H9 (cell line): ENCODE measurements at regions not wholly inside any gene's neighbourhood (a gene's known extent, or its start where the extent isn't known, plus 50 kb on each side); places are given as distances from the start of the nearest gene placed in this dataset.

Experiments
- DNase-seq: peaks from one replicate; pipeline ENCODE4 v3.0.0-alpha.2; 2017
- H2AFZ ChIP-seq: one replicate; pipeline ENCODE4 v1.6.1; 2013; ENCODE audit warnings: mild to moderate bottlenecking, low read length, control low read depth, moderate library complexity
- H2AK5ac ChIP-seq: 2 replicates; pipeline ENCODE4 v1.6.1; 2013; ENCODE audit warnings: low read length, control low read depth, mixed read lengths; ENCODE audit not compliant: insufficient read length
- H2BK120ac ChIP-seq: one replicate; pipeline ENCODE4 v1.6.1; 2013; ENCODE audit warnings: low read depth, mild to moderate bottlenecking, low read length, control low read depth, inconsistent platforms; ENCODE audit not compliant: poor library complexity, severe bottlenecking
- H2BK12ac ChIP-seq: 2 replicates; pipeline ENCODE4 v1.6.1; 2013; ENCODE audit warnings: low read length, control low read depth, mixed read lengths, low read depth; ENCODE audit not compliant: insufficient read length
- H2BK15ac ChIP-seq: 2 replicates; pipeline ENCODE4 v1.6.1; 2013; ENCODE audit warnings: low read depth, low read length, control low read depth
- H2BK20ac ChIP-seq: one replicate; pipeline ENCODE4 v1.6.1; 2013; ENCODE audit warnings: low read depth, mild to moderate bottlenecking, low read length, control low read depth, inconsistent platforms; ENCODE audit not compliant: poor library complexity, severe bottlenecking
- H2BK5ac ChIP-seq: 2 replicates; pipeline ENCODE4 v1.6.1; 2013; ENCODE audit warnings: low read length, control low read depth, mixed read lengths; ENCODE audit not compliant: insufficient read length
- H3K14ac ChIP-seq: 2 replicates; pipeline ENCODE4 v1.6.1; 2013; ENCODE audit warnings: low read length, control low read depth; ENCODE audit not compliant: insufficient read depth
- H3K18ac ChIP-seq: 2 replicates; pipeline ENCODE4 v1.6.1; 2013; ENCODE audit warnings: low read depth, mild to moderate bottlenecking, mixed read lengths, low read length, control low read depth; ENCODE audit not compliant: insufficient read length
- H3K23ac ChIP-seq: 2 replicates; pipeline ENCODE4 v1.6.1; 2013; ENCODE audit warnings: low read length, control low read depth, mixed read lengths, low read depth; ENCODE audit not compliant: insufficient read length
- H3K23me2 ChIP-seq: 2 replicates; pipeline ENCODE4 v1.6.1; 2013; ENCODE audit warnings: low read depth, mild to moderate bottlenecking, mixed read lengths, low read length, control low read depth; ENCODE audit not compliant: insufficient read length, poor library complexity, severe bottlenecking
- H3K27ac ChIP-seq: 2 replicates; pipeline ENCODE4 v1.5.1; 2013; ENCODE audit warnings: low read length, control low read depth, mixed read lengths, low read depth; ENCODE audit not compliant: insufficient read length
- H3K27me3 ChIP-seq: 2 replicates; pipeline ENCODE4 v1.6.1; 2013; ENCODE audit warnings: low read length, control low read depth, inconsistent platforms; ENCODE audit not compliant: insufficient read depth
- H3K4ac ChIP-seq: 2 replicates; pipeline ENCODE4 v1.6.1; 2013; ENCODE audit warnings: low read depth, mild to moderate bottlenecking, control low read depth, inconsistent platforms, low read length, moderate library complexity
- H3K4me1 ChIP-seq: 2 replicates; pipeline ENCODE4 v1.6.1; 2013; ENCODE audit warnings: low read length, control low read depth, inconsistent platforms; ENCODE audit not compliant: insufficient read depth
- H3K4me2 ChIP-seq: 2 replicates; pipeline ENCODE4 v1.6.1; 2013; ENCODE audit warnings: low read length, control low read depth, mixed read lengths; ENCODE audit not compliant: insufficient read length, insufficient read depth
- H3K56ac ChIP-seq: 2 replicates; pipeline ENCODE4 v1.6.1; 2013; ENCODE audit warnings: low read depth, mild to moderate bottlenecking, mixed read lengths, low read length, control low read depth; ENCODE audit not compliant: insufficient read length
- H3K79me1 ChIP-seq: 2 replicates; pipeline ENCODE4 v1.6.1; 2013; ENCODE audit warnings: low read depth, mild to moderate bottlenecking, moderate library complexity, low read length, control low read depth, inconsistent platforms; ENCODE audit not compliant: insufficient read depth, poor library complexity, severe bottlenecking
- H3K79me2 ChIP-seq: 2 replicates; pipeline ENCODE4 v1.6.1; 2013; ENCODE audit warnings: low read length, control low read depth, inconsistent platforms; ENCODE audit not compliant: insufficient read depth
- H3K9ac ChIP-seq: 2 replicates; pipeline ENCODE4 v1.6.1; 2013; ENCODE audit warnings: low read length, control low read depth, mixed read lengths; ENCODE audit not compliant: insufficient read length; ENCODE audit errors: extremely low read depth
- H3K9me3 ChIP-seq: one replicate; pipeline ENCODE4 v1.6.1; 2013; ENCODE audit warnings: low read depth, low read length, inconsistent platforms; ENCODE audit not compliant: control insufficient read depth
- H3T11ph ChIP-seq: one replicate; pipeline ENCODE4 v1.6.1; 2013; ENCODE audit warnings: mild to moderate bottlenecking, low read length, control low read depth, inconsistent platforms
- H4K20me1 ChIP-seq: one replicate; pipeline ENCODE4 v1.6.1; 2013; ENCODE audit not compliant: control insufficient read depth, insufficient read length, insufficient read depth
- H4K5ac ChIP-seq: 2 replicates; pipeline ENCODE4 v1.6.1; 2013; ENCODE audit warnings: low read depth, mild to moderate bottlenecking, mixed read lengths, low read length, control low read depth; ENCODE audit not compliant: insufficient read length
- H4K8ac ChIP-seq: replicated peaks from 2 replicates; pipeline ENCODE4 v1.6.1; 2013; ENCODE audit warnings: low read length, control low read depth, mixed read lengths, low read depth; ENCODE audit not compliant: insufficient read length
- H4K91ac ChIP-seq: 2 replicates; pipeline ENCODE4 v1.6.1; 2013; ENCODE audit warnings: low read depth, mild to moderate bottlenecking, moderate library complexity, mixed read lengths, low read length, control low read depth; ENCODE audit not compliant: insufficient read length
- H3K27ac Mint-ChIP-seq, 3 experiments: 2 replicates in 2 of 3; 3 replicates in 1 of 3; pipeline ENCODE4 v1.8.0; 2020 to 2021; ENCODE audit warnings: mixed read lengths in 3 of 3, mild to moderate bottlenecking in 1 of 3, moderate library complexity in 1 of 3
- H3K27me3 Mint-ChIP-seq: 2 replicates; pipeline ENCODE4 v1.8.0; 2021; ENCODE audit warnings: low read depth, mild to moderate bottlenecking, moderate library complexity, mixed read lengths
- H3K36me3 Mint-ChIP-seq, 3 experiments: 2 replicates in 2 of 3; 3 replicates in 1 of 3; pipeline ENCODE4 v1.8.0; 2020 to 2021; ENCODE audit warnings: low read depth in 3 of 3, mixed read lengths in 3 of 3; ENCODE audit not compliant: insufficient read depth in 1 of 3
- H3K4me1 Mint-ChIP-seq, 2 experiments: 2 replicates each; pipeline ENCODE4 v1.8.0; 2020; ENCODE audit warnings: mixed read lengths in 2 of 2
- H3K4me3 Mint-ChIP-seq, 2 experiments: 2 replicates in 1 of 2; 3 replicates in 1 of 2; pipeline ENCODE4 v1.8.0; 2020 to 2021; ENCODE audit warnings: mild to moderate bottlenecking in 2 of 2, mixed read lengths in 2 of 2, moderate library complexity in 1 of 2
- H3K9me3 Mint-ChIP-seq, 2 experiments: 2 replicates in 1 of 2; 3 replicates in 1 of 2; pipeline ENCODE4 v1.8.0; 2020; ENCODE audit warnings: mild to moderate bottlenecking in 2 of 2, mixed read lengths in 2 of 2, moderate library complexity in 1 of 2
- CTCF ChIP-seq: fragments of 200-600 bp; sonication (generic); conservative IDR thresholded peaks from 3 replicates; pipeline ENCODE4 v1.8.0; 2021; ENCODE audit warnings: antibody characterized with exemption, mild to moderate bottlenecking
- WGBS: extraction: QIAGEN DNeasy Blood & Tissue Kit; methylation state at CpG from one replicate; pipeline ENCODE4 v1.1.7; 2013; ENCODE audit warnings: missing lambda C conversion rate, low lambda C conversion rate, mixed read lengths; ENCODE audit not compliant: insufficient read length; ENCODE audit errors: extremely low coverage; 5-methylcytosine and 5-hydroxymethylcytosine counted together

DNA sequence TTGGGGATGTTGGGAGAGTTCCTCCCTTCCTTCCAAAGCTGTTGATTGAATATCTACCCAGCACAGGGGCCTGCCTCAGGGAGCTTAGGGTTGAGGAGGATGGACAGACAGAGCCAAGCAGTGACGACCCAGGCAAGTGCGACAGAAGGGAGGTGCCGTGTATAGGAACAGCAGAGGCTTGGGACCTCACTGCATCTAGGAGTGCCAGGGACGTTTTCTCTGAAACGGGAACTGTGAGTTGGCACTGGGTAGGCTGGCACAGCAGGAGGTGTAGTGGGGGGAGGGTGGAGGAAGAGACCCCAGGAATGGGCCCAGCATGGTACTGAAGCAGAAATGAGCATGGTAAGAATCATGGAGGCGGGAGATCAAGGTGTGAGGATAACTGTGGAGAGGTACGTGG lies 55.3 kb upstream of the MGMT start:
- no peaks in the 10 kb centered on the region; the same call in none of the 2 replicates for H3K27me3 Mint-ChIP-seq

More for the DNA sequence above, 55.3 kb upstream of the MGMT start:
- no CpG with 5 or more reads among the region's 7 CpGs for WGBS
- no peak overlapping the region for H2AFZ ChIP-seq
- H3K36me3 Mint-ChIP-seq: no peaks in the 10 kb centered on the region
- no peak overlapping the region for H3K9ac ChIP-seq
- H3K4me2 ChIP-seq: no peak overlapping the region
- H4K5ac ChIP-seq: no peak overlapping the region
- no peak overlapping the region for H3K23ac ChIP-seq
- no peaks in the 10 kb centered on the region for H3K79me1 ChIP-seq
- no peak overlapping the region for H2BK20ac ChIP-seq
- 0 out of 4 replicates have a peak, but pooled peaks cover 0 to 2% of the 10 kb centered on the region in 2 experiments for H3K4me1 Mint-ChIP-seq
- no peak overlapping the region for H2BK15ac ChIP-seq
- no peaks in the 10 kb centered on the region for H3K4me1 ChIP-seq
- H3K14ac ChIP-seq: no peak overlapping the region
- no peak overlapping the region for H3K27ac ChIP-seq
- no peak overlapping the region for H2BK12ac ChIP-seq
- TF ChIP-seq CTCF: no peak
- H2AK5ac ChIP-seq: no peak overlapping the region
- no peak overlapping the region for H4K8ac ChIP-seq
- no peaks in the 10 kb centered on the region for H3K79me2 ChIP-seq
- peak overlapping the region; percentile 19 for H2BK5ac ChIP-seq
- no peak overlapping the region for H3K4ac ChIP-seq
- H3K56ac ChIP-seq: no peak overlapping the region
- no peaks in the 10 kb centered on the region for H3K23me2 ChIP-seq
- H3K9me3 ChIP-seq: no peaks in the 10 kb centered on the region
- no peaks in the 10 kb centered on the region for H3K27me3 ChIP-seq
- H3K9me3 Mint-ChIP-seq: no peaks in the 10 kb centered on the region
- H3K4me3 Mint-ChIP-seq: no peak overlapping the region
- H4K91ac ChIP-seq: no peak overlapping the region
- no peaks in the 10 kb centered on the region for H4K20me1 ChIP-seq
- no peak overlapping the region for H3K18ac ChIP-seq
- H3T11ph ChIP-seq: no peak overlapping the region
- DNase-seq: no peak
- H2BK120ac ChIP-seq: no peak overlapping the region
- H3K27ac Mint-ChIP-seq: no peak overlapping the region
